ENCODE measurements at regions not wholly inside any gene's neighbourhood (a gene's known extent, or its start where the extent isn't known, plus 50 kb on each side); places are given as distances from the start of the nearest gene placed in this dataset.

GRCh38 chr12:75710361-75711069, 199.1 kb upstream of the KRR1 start:
- TF ChIP-seq, protein P1, sequence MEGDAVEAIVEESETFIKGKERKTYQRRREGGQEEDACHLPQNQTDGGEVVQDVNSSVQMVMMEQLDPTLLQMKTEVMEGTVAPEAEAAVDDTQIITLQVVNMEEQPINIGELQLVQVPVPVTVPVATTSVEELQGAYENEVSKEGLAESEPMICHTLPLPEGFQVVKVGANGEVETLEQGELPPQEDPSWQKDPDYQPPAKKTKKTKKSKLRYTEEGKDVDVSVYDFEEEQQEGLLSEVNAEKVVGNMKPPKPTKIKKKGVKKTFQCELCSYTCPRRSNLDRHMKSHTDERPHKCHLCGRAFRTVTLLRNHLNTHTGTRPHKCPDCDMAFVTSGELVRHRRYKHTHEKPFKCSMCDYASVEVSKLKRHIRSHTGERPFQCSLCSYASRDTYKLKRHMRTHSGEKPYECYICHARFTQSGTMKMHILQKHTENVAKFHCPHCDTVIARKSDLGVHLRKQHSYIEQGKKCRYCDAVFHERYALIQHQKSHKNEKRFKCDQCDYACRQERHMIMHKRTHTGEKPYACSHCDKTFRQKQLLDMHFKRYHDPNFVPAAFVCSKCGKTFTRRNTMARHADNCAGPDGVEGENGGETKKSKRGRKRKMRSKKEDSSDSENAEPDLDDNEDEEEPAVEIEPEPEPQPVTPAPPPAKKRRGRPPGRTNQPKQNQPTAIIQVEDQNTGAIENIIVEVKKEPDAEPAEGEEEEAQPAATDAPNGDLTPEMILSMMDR (IDR thresholded peaks at IDR 0.05): no peak
- TF ChIP-seq POLR2A (IDR thresholded peaks at IDR 0.05): no peak

All from body of pancreas (tissue), 4 donors.